HEK293 (cell line): ENCODE measurements at regions not wholly inside any gene's neighbourhood (a gene's known extent, or its start where the extent isn't known, plus 50 kb on each side); places are given as distances from the start of the nearest gene placed in this dataset.

Experiments used
- CTCF ChIA-PET: fragments of 350-600 bp; formaldehyde crosslinking; extraction: SDS; loops from one replicate; lab custom pipeline; 2021; ENCODE audit warnings: antibody characterized with exemption; lab: Yijun Ruan, JAX
- POLR2A ChIA-PET: fragments of 300-600 bp; formaldehyde crosslinking; extraction: SDS; loops from one replicate; lab custom pipeline; 2020; ENCODE audit warnings: antibody characterized with exemption, inconsistent platforms; lab: Yijun Ruan, JAX
- H3K27ac ChIP-seq: fragments of 200-500 bp; sonication (Bioruptor generic); 2 replicates; pipeline ENCODE4 v1.5.1; 2014; ENCODE audit warnings: low read depth, low read length, control low read depth, inconsistent platforms; ENCODE audit errors: extremely low read depth
- H3K36me3 ChIP-seq, 2 experiments: fragments of 200-500 bp in 1 of 2; sonication (Bioruptor generic) in 1 of 2; 1 replicate in 1 of 2; 2 replicates in 1 of 2; pipeline ENCODE4 v1.5.1; 2014 to 2017; ENCODE audit warnings: inconsistent platforms in 2 of 2, low read length in 2 of 2; ENCODE audit not compliant: control insufficient read depth in 2 of 2, insufficient read depth in 1 of 2
- H3K4me1 ChIP-seq: fragments of 200-500 bp; sonication (Bioruptor generic); 2 replicates; pipeline ENCODE4 v1.5.1; 2014; ENCODE audit warnings: mild to moderate bottlenecking, low read length, inconsistent platforms; ENCODE audit not compliant: control insufficient read depth, insufficient read depth
- H3K4me3 ChIP-seq: 2 replicates; pipeline ENCODE4 v1.5.1; 2011; ENCODE audit warnings: low read depth, mild to moderate bottlenecking, control low read depth, low read length, moderate library complexity
- H3K9me3 ChIP-seq: fragments of 200-500 bp; sonication (Bioruptor generic); 2 replicates; pipeline ENCODE4 v1.5.1; 2014; ENCODE audit warnings: low read depth, low read length, inconsistent platforms; ENCODE audit not compliant: control insufficient read depth, insufficient read depth
- GLI4 ChIP-seq: fragments of 450-650 bp; formaldehyde crosslinking; IDR thresholded peaks from 2 replicates; pipeline ENCODE4 v1.5.1; 2016; ENCODE audit warnings: missing biosample characterization, missing genetic modification characterization
- GLIS1 ChIP-seq: fragments of 450-650 bp; formaldehyde crosslinking; IDR thresholded peaks from 2 replicates; pipeline ENCODE4 v1.5.1; 2016; ENCODE audit warnings: missing biosample characterization, missing genetic modification characterization
- KLF10 ChIP-seq: fragments of 450-650 bp; IDR thresholded peaks from 2 replicates; pipeline ENCODE4 v1.5.1; 2018; ENCODE audit warnings: missing biosample characterization, mild to moderate bottlenecking, missing genetic modification characterization
- SP7 ChIP-seq: fragments of 450-650 bp; formaldehyde crosslinking; IDR thresholded peaks from 2 replicates; pipeline ENCODE4 v1.5.1; 2016; ENCODE audit warnings: missing biosample characterization, missing genetic modification characterization
- TCF7L2 ChIP-seq: IDR thresholded peaks from 2 replicates; pipeline ENCODE4 v1.6.1; 2011; ENCODE audit warnings: low read depth, mild to moderate bottlenecking, inconsistent platforms, low read length, moderate library complexity, borderline replicate concordance
- ZBTB11 ChIP-seq: fragments of 450-650 bp; formaldehyde crosslinking; conservative IDR thresholded peaks from 2 replicates; pipeline ENCODE4 v1.5.1; 2016; ENCODE audit warnings: low read depth, missing biosample characterization, missing genetic modification characterization
- ZBTB17 ChIP-seq: fragments of 450-650 bp; formaldehyde crosslinking; IDR thresholded peaks from 2 replicates; pipeline ENCODE4 v1.5.1; 2016; ENCODE audit warnings: missing biosample characterization, missing genetic modification characterization
- ZBTB48 ChIP-seq: fragments of 450-650 bp; formaldehyde crosslinking; IDR thresholded peaks from 2 replicates; pipeline ENCODE4 v1.5.1; 2016; ENCODE audit warnings: missing biosample characterization, missing genetic modification characterization
- ZIC2 ChIP-seq: fragments of 450-650 bp; formaldehyde crosslinking; IDR thresholded peaks from 2 replicates; pipeline ENCODE4 v1.5.1; 2016; ENCODE audit warnings: missing biosample characterization, missing genetic modification characterization
- ZNF121 ChIP-seq: fragments of 450-650 bp; formaldehyde crosslinking; IDR thresholded peaks from 2 replicates; pipeline ENCODE4 v1.5.1; 2016; ENCODE audit warnings: missing biosample characterization, missing genetic modification characterization
- ZNF174 ChIP-seq: fragments of 450-650 bp; formaldehyde crosslinking; IDR thresholded peaks from 2 replicates; pipeline ENCODE4 v1.5.0; 2017; ENCODE audit warnings: missing biosample characterization, mild to moderate bottlenecking, missing genetic modification characterization
- ZNF211 ChIP-seq: fragments of 450-650 bp; formaldehyde crosslinking; IDR thresholded peaks from 2 replicates; pipeline ENCODE4 v1.5.1; 2016; ENCODE audit warnings: low read depth, missing biosample characterization, missing genetic modification characterization
- ZNF362 ChIP-seq: fragments of 450-650 bp; formaldehyde crosslinking; IDR thresholded peaks from 2 replicates; pipeline ENCODE4 v1.5.1; 2016; ENCODE audit warnings: missing biosample characterization, missing genetic modification characterization
- ZNF48 ChIP-seq: fragments of 450-650 bp; formaldehyde crosslinking; IDR thresholded peaks from 2 replicates; pipeline ENCODE4 v1.5.1; 2016; ENCODE audit warnings: missing biosample characterization, missing genetic modification characterization
- ZNF518A ChIP-seq: fragments of 450-650 bp; formaldehyde crosslinking; conservative IDR thresholded peaks from 2 replicates; pipeline ENCODE4 v1.5.1; 2016; ENCODE audit warnings: low read depth, missing biosample characterization, missing genetic modification characterization
- ZNF530 ChIP-seq: fragments of 450-650 bp; formaldehyde crosslinking; IDR thresholded peaks from 2 replicates; pipeline ENCODE4 v1.5.1; 2016; ENCODE audit warnings: low read depth, missing biosample characterization, missing genetic modification characterization
- ZNF558 ChIP-seq: fragments of 450-650 bp; formaldehyde crosslinking; IDR thresholded peaks from 2 replicates; pipeline ENCODE4 v1.5.1; 2016; ENCODE audit warnings: missing biosample characterization, missing genetic modification characterization
- ZNF610 ChIP-seq: fragments of 450-650 bp; formaldehyde crosslinking; IDR thresholded peaks from 2 replicates; pipeline ENCODE4 v1.5.1; 2016; ENCODE audit warnings: missing biosample characterization, missing genetic modification characterization, borderline replicate concordance
- ZNF76 ChIP-seq: fragments of 450-650 bp; formaldehyde crosslinking; IDR thresholded peaks from 2 replicates; pipeline ENCODE4; 2016; ENCODE audit warnings: low read depth, missing biosample characterization, missing genetic modification characterization, borderline replicate concordance
- ZNF785 ChIP-seq: fragments of 450-650 bp; formaldehyde crosslinking; IDR thresholded peaks from 2 replicates; pipeline ENCODE4 v1.5.1; 2016; ENCODE audit warnings: missing biosample characterization, missing genetic modification characterization
- TF ChIP-seq, protein P1 (sequence below): fragments of 450-650 bp; formaldehyde crosslinking; IDR thresholded peaks from 2 replicates; pipeline ENCODE4 v1.5.1; 2016; ENCODE audit warnings: missing biosample characterization, missing genetic modification characterization, low read depth
- TF ChIP-seq, protein P2 (sequence below): fragments of 450-650 bp; formaldehyde crosslinking; IDR thresholded peaks from 2 replicates; pipeline ENCODE4 v1.5.1; 2016; ENCODE audit warnings: missing biosample characterization, missing genetic modification characterization

GRCh38 chr4:101644516-101644915, 146.0 kb upstream of the BANK1 start:
- H3K9me3 ChIP-seq = no peaks in the 10 kb centered on the region
- H3K4me3 ChIP-seq = no peak overlapping the region
- H3K36me3 ChIP-seq = no peaks in the 10 kb centered on the region
- H3K27ac ChIP-seq = no peak overlapping the region
- H3K4me1 ChIP-seq = no peaks in the 10 kb centered on the region
- POLR2A ChIA-PET = no interaction called here
- CTCF ChIA-PET = interaction anchor here (0.6 kb wide), 1 partner anchor 761 kb away, joined by 6 read pairs; no protein-coding TSS in a partner anchor
- no peak for TF ChIP-seq SP7 (tag by site-specific recombination)
- no peak for TF ChIP-seq ZNF558 (tag by site-specific recombination)
- no peak for TF ChIP-seq ZNF610 (tag by site-specific recombination)
- no peak for TF ChIP-seq ZBTB11 (tag by site-specific recombination)
- TF ChIP-seq, protein P1, sequence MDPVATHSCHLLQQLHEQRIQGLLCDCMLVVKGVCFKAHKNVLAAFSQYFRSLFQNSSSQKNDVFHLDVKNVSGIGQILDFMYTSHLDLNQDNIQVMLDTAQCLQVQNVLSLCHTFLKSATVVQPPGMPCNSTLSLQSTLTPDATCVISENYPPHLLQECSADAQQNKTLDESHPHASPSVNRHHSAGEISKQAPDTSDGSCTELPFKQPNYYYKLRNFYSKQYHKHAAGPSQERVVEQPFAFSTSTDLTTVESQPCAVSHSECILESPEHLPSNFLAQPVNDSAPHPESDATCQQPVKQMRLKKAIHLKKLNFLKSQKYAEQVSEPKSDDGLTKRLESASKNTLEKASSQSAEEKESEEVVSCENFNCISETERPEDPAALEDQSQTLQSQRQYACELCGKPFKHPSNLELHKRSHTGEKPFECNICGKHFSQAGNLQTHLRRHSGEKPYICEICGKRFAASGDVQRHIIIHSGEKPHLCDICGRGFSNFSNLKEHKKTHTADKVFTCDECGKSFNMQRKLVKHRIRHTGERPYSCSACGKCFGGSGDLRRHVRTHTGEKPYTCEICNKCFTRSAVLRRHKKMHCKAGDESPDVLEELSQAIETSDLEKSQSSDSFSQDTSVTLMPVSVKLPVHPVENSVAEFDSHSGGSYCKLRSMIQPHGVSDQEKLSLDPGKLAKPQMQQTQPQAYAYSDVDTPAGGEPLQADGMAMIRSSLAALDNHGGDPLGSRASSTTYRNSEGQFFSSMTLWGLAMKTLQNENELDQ (tag by site-specific recombination) = no peak
- TF ChIP-seq ZBTB17 (tag by site-specific recombination) = no peak
- TF ChIP-seq KLF10 = no peak
- TF ChIP-seq ZNF530 (tag by site-specific recombination) = no peak
- TF ChIP-seq ZNF362 = no peak

GRCh38 chr4:101643186-101643837, 147.2 kb upstream of the BANK1 start:
- POLR2A ChIA-PET = no interaction called here
- no peaks in the 10 kb centered on the region for H3K9me3 ChIP-seq
- no peaks in the 10 kb centered on the region for H3K36me3 ChIP-seq
- H3K4me1 ChIP-seq = no peaks in the 10 kb centered on the region
- CTCF ChIA-PET = no interaction called here
- H3K27ac ChIP-seq = no peak overlapping the region
- H3K4me3 ChIP-seq = no peak overlapping the region
- no peak for TF ChIP-seq ZNF785
- TF ChIP-seq GLI4 (tag by site-specific recombination) = no peak
- TF ChIP-seq ZIC2 (tag by site-specific recombination) = no peak
- TF ChIP-seq ZNF518A = no peak
- TF ChIP-seq ZNF211 (tag by site-specific recombination) = no peak
- TF ChIP-seq, protein P2, sequence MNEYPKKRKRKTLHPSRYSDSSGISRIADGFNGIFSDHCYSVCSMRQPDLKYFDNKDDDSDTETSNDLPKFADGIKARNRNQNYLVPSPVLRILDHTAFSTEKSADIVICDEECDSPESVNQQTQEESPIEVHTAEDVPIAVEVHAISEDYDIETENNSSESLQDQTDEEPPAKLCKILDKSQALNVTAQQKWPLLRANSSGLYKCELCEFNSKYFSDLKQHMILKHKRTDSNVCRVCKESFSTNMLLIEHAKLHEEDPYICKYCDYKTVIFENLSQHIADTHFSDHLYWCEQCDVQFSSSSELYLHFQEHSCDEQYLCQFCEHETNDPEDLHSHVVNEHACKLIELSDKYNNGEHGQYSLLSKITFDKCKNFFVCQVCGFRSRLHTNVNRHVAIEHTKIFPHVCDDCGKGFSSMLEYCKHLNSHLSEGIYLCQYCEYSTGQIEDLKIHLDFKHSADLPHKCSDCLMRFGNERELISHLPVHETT = no peak
- no peak for TF ChIP-seq ZNF48 (tag by site-specific recombination)
- TF ChIP-seq ZBTB48 (tag by site-specific recombination) = no peak
- TF ChIP-seq ZNF121 (tag by site-specific recombination) = no peak
- TF ChIP-seq GLIS1 (tag by site-specific recombination) = no peak
- TF ChIP-seq ZNF76 (tag by site-specific recombination) = no peak
- no peak for TF ChIP-seq ZNF174
- TF ChIP-seq TCF7L2 = no peak
